H1 (cell line): ENCODE measurements at regions not wholly inside any gene's neighbourhood (a gene's known extent, or its start where the extent isn't known, plus 50 kb on each side); places are given as distances from the start of the nearest gene placed in this dataset.

Experiments used
- CTCF ChIA-PET: fragments of 300-600 bp; sonication (Branson Sonifier 250); formaldehyde crosslinking; loops from one replicate; lab custom pipeline; 2021; ENCODE audit not compliant: partially characterized antibody; lab: Charles Lee
- POLR2A ChIA-PET: fragments of 300-600 bp; sonication (Branson Sonifier 250); formaldehyde crosslinking; loops from one replicate; lab custom pipeline; 2021; ENCODE audit warnings: inconsistent platforms; ENCODE audit not compliant: partially characterized antibody; lab: Charles Lee
- DNase-seq, 2 experiments: peaks; one replicate each; pipeline versions ENCODE4 v3.0.0 to v3.0.0-alpha.2; 2010 to 2022; ENCODE audit warnings: low spot score in 2 of 2, low read depth in 1 of 2, mixed read lengths in 1 of 2
- FAIRE-seq: peaks from 2 replicates; lab custom pipeline; 2011; peaks lifted over from hg19 to GRCh38; lab: Jason Lieb, UNC
- H2AFZ ChIP-seq: 2 replicates; pipeline ENCODE4 v1.8.1; 2012; ENCODE audit warnings: low read length, inconsistent platforms
- H2AK5ac ChIP-seq: 2 replicates; pipeline ENCODE4 v1.6.1; 2013; ENCODE audit warnings: low read depth, low read length
- H2BK120ac ChIP-seq: replicated peaks from 2 replicates; pipeline ENCODE3; 2013; ENCODE audit warnings: low read depth, low read length, inconsistent platforms
- H2BK12ac ChIP-seq: 2 replicates; pipeline ENCODE4 v1.6.1; 2013; ENCODE audit warnings: low read depth, low read length
- H2BK15ac ChIP-seq: 2 replicates; pipeline ENCODE4 v1.6.1; 2013; ENCODE audit warnings: low read length
- H2BK20ac ChIP-seq: 2 replicates; pipeline ENCODE4 v1.6.1; 2013; ENCODE audit warnings: low read length
- H2BK5ac ChIP-seq: 2 replicates; pipeline ENCODE4 v1.6.1; 2013; ENCODE audit warnings: low read depth, low read length
- H3K14ac ChIP-seq: 2 replicates; pipeline ENCODE4 v1.6.1; 2013; ENCODE audit warnings: inconsistent platforms; ENCODE audit not compliant: insufficient read length
- H3K18ac ChIP-seq: 2 replicates; pipeline ENCODE4 v1.6.1; 2013; ENCODE audit warnings: low read length; ENCODE audit errors: extremely low read depth
- H3K23ac ChIP-seq: 2 replicates; pipeline ENCODE4 v1.6.1; 2013; ENCODE audit warnings: inconsistent platforms; ENCODE audit not compliant: insufficient read length
- H3K23me2 ChIP-seq: 2 replicates; pipeline ENCODE4 v1.6.1; 2013; ENCODE audit warnings: low read depth, low read length
- H3K27ac ChIP-seq: 2 replicates; pipeline ENCODE4 v1.6.1; 2011; ENCODE audit warnings: low read depth, low read length, inconsistent platforms
- H3K27me3 ChIP-seq, 4 experiments: replicated peaks in 1 of 4; 1 replicate in 1 of 4; 2 replicates in 3 of 4; pipeline versions ENCODE4 v1.6.1 to v1.8.1; 2011 to 2013; ENCODE audit warnings: low read length in 3 of 4, mild to moderate bottlenecking in 3 of 4, inconsistent platforms in 2 of 4, mixed read lengths in 2 of 4, moderate library complexity in 1 of 4; ENCODE audit not compliant: control insufficient read depth in 3 of 4, insufficient read depth in 3 of 4; ENCODE audit errors: extremely low read depth in 1 of 4
- H3K36me3 ChIP-seq, 4 experiments: 2 replicates each; pipeline versions ENCODE4 v1.6.1 to v1.8.1; 2011 to 2013; ENCODE audit warnings: mild to moderate bottlenecking in 4 of 4, low read length in 3 of 4, moderate library complexity in 2 of 4, control low read depth in 1 of 4, inconsistent platforms in 1 of 4; ENCODE audit not compliant: insufficient read depth in 4 of 4, control insufficient read depth in 2 of 4
- H3K4ac ChIP-seq: replicated peaks from 2 replicates; pipeline ENCODE3; 2013; ENCODE audit warnings: low read length, low read depth, mixed read lengths, inconsistent platforms; ENCODE audit not compliant: insufficient read length
- H3K4me1 ChIP-seq, 4 experiments: replicated peaks in 1 of 4; 1 replicate in 1 of 4; 2 replicates in 3 of 4; pipeline versions ENCODE4 v1.6.1 to v1.8.1; 2011 to 2013; ENCODE audit warnings: low read length in 3 of 4, inconsistent platforms in 2 of 4, mixed read lengths in 1 of 4; ENCODE audit not compliant: insufficient read depth in 4 of 4, control insufficient read depth in 3 of 4
- H3K4me2 ChIP-seq, 2 experiments: 2 replicates each; pipeline versions ENCODE4 v1.6.1 to v1.8.1; 2011 to 2013; ENCODE audit warnings: low read depth in 2 of 2, low read length in 2 of 2, control low read depth in 1 of 2, inconsistent platforms in 1 of 2, mild to moderate bottlenecking in 1 of 2; ENCODE audit not compliant: insufficient read depth in 1 of 2
- H3K4me3 ChIP-seq, 4 experiments: fragments of 200-600, 300-600 bp in 1 of 4; sonication (generic), shearing (Covaris generic), sonication (Bioruptor Twin) in 1 of 4; 2 replicates each; pipeline versions ENCODE4 v1.5.1 to v1.8.1; 2011 to 2016; ENCODE audit warnings: low read length in 4 of 4, low read depth in 3 of 4, control low read depth in 2 of 4, inconsistent platforms in 2 of 4, mild to moderate bottlenecking in 2 of 4, mixed read lengths in 1 of 4, moderate library complexity in 1 of 4; ENCODE audit not compliant: insufficient read depth in 2 of 4; ENCODE audit errors: extremely low read depth in 1 of 4
- H3K56ac ChIP-seq: replicated peaks from 2 replicates; pipeline ENCODE3; 2013; ENCODE audit warnings: low read depth, mild to moderate bottlenecking, mixed read lengths, low read length, inconsistent platforms; ENCODE audit not compliant: insufficient read length
- H3K79me1 ChIP-seq: 2 replicates; pipeline ENCODE4 v1.6.1; 2013; ENCODE audit warnings: low read depth, low read length, control low read depth
- H3K79me2 ChIP-seq, 2 experiments: 2 replicates each; pipeline versions ENCODE4 v1.6.1 to v1.8.1; 2012 to 2013; ENCODE audit warnings: low read length in 2 of 2, mild to moderate bottlenecking in 2 of 2, inconsistent platforms in 1 of 2; ENCODE audit not compliant: insufficient read depth in 2 of 2, control insufficient read depth in 1 of 2
- H3K9ac ChIP-seq, 4 experiments: replicated peaks in 1 of 4; 1 replicate in 1 of 4; 2 replicates in 3 of 4; pipeline versions ENCODE4 v1.6.1 to v1.8.1; 2011 to 2013; ENCODE audit warnings: low read depth in 3 of 4, low read length in 3 of 4, control low read depth in 2 of 4, mild to moderate bottlenecking in 2 of 4, moderate library complexity in 2 of 4, inconsistent platforms in 1 of 4; ENCODE audit errors: extremely low read depth in 1 of 4
- H3K9me3 ChIP-seq, 2 experiments: 2 replicates each; pipeline versions ENCODE4 v1.6.1 to v1.8.1; 2012 to 2013; ENCODE audit warnings: mild to moderate bottlenecking in 2 of 2, moderate library complexity in 2 of 2, control low read depth in 1 of 2, inconsistent platforms in 1 of 2, low read depth in 1 of 2, low read length in 1 of 2, mixed read lengths in 1 of 2; ENCODE audit not compliant: insufficient read depth in 2 of 2
- H4K20me1 ChIP-seq, 2 experiments: replicated peaks in 1 of 2; 2 replicates each; pipeline versions ENCODE3 to v1.8.1; 2011 to 2013; ENCODE audit warnings: inconsistent platforms in 2 of 2, low read length in 2 of 2, mild to moderate bottlenecking in 1 of 2; ENCODE audit not compliant: insufficient read depth in 2 of 2, control insufficient read depth in 1 of 2
- H4K5ac ChIP-seq: 2 replicates; pipeline ENCODE4 v1.6.1; 2013; ENCODE audit warnings: low read length, low read depth, mixed read lengths, inconsistent platforms; ENCODE audit not compliant: insufficient read length
- H4K8ac ChIP-seq: 2 replicates; pipeline ENCODE4 v1.8.0; 2013; ENCODE audit warnings: mild to moderate bottlenecking, moderate library complexity, low read length, inconsistent platforms; ENCODE audit not compliant: insufficient read depth; ENCODE audit errors: extremely low read depth
- H4K91ac ChIP-seq: replicated peaks from 2 replicates; pipeline ENCODE3; 2013; ENCODE audit warnings: low read length, mixed read lengths, inconsistent platforms; ENCODE audit not compliant: insufficient read length
- CEBPB ChIP-seq: IDR thresholded peaks from 2 replicates; pipeline ENCODE4 v1.6.1; 2012; ENCODE audit warnings: low read depth, low read length
- EGR1 ChIP-seq: IDR thresholded peaks from 2 replicates; pipeline ENCODE4 v1.6.1; 2011; ENCODE audit warnings: low read depth, low read length, borderline replicate concordance
- EP300 ChIP-seq, 2 experiments: IDR thresholded peaks; 1 replicate in 1 of 2; 2 replicates in 1 of 2; pipeline ENCODE4 v1.6.1; 2011 to 2012; ENCODE audit warnings: low read depth in 2 of 2, low read length in 2 of 2, mild to moderate bottlenecking in 2 of 2, borderline replicate concordance in 1 of 2, inconsistent platforms in 1 of 2, moderate library complexity in 1 of 2
- FOSL1 ChIP-seq: IDR thresholded peaks from 2 replicates; pipeline ENCODE4 v1.6.1; 2011; ENCODE audit warnings: mild to moderate bottlenecking, low read depth, low read length, moderate library complexity; ENCODE audit not compliant: insufficient read depth
- GABPA ChIP-seq: IDR thresholded peaks from 2 replicates; pipeline ENCODE4 v1.6.1; 2011; ENCODE audit warnings: mild to moderate bottlenecking, low read length, moderate library complexity, borderline replicate concordance; ENCODE audit not compliant: insufficient read depth
- KDM4A ChIP-seq: IDR thresholded peaks from one replicate; pipeline ENCODE4 v1.7.1; 2012; ENCODE audit warnings: low read depth, mild to moderate bottlenecking, moderate library complexity, low read length, inconsistent platforms; ENCODE audit not compliant: severe bottlenecking
- TEAD4 ChIP-seq: IDR thresholded peaks from 2 replicates; pipeline ENCODE4 v1.6.1; 2012; ENCODE audit warnings: low read depth, low read length, inconsistent platforms, mixed read lengths
- YY1 ChIP-seq: IDR thresholded peaks from 2 replicates; pipeline ENCODE4 v1.6.1; 2011; ENCODE audit warnings: low read depth, mild to moderate bottlenecking, low read length
- WGBS, 2 experiments: shearing (Covaris generic) in 1 of 2; methylation state at CpG; one replicate each; pipeline versions ENCODE4 v1.1.6 to v1.1.7; 2013 to 2015; ENCODE audit warnings: low lambda C conversion rate in 2 of 2, mixed read lengths in 2 of 2, inconsistent platforms in 1 of 2, low coverage in 1 of 2, missing lambda C conversion rate in 1 of 2; ENCODE audit not compliant: insufficient replicate concordance in 2 of 2, insufficient coverage in 1 of 2, insufficient read length in 1 of 2; ENCODE audit errors: extremely low coverage in 1 of 2, missing lambda C conversion rate in 1 of 2; 5-methylcytosine and 5-hydroxymethylcytosine counted together

GRCh38 chr11:70695086-70695960 lies 297.0 kb downstream of the CTTN start:
- no peak overlapping the region for H2BK15ac ChIP-seq
- H3K9ac ChIP-seq = no peak overlapping the region
- H3K14ac ChIP-seq = no peak overlapping the region
- no peak overlapping the region for H3K18ac ChIP-seq
- H4K20me1 ChIP-seq = no peaks in the 10 kb centered on the region
- peaks cover 2% of the 10 kb centered on the region; the same call in 1 of the 2 replicates for H3K23me2 ChIP-seq
- H3K4ac ChIP-seq = no peak overlapping the region
- H4K5ac ChIP-seq = no peak overlapping the region
- CTCF ChIA-PET = interaction anchor here (0.8 to 1.4 kb wide), 6 partner anchors 9 to 726 kb away, joined by 3 read pairs; no protein-coding TSS in a partner anchor
- POLR2A ChIA-PET = no interaction called here
- no peak for FAIRE-seq
- H2AFZ ChIP-seq = no peak overlapping the region
- H3K9me3 ChIP-seq = no peaks in the 10 kb centered on the region
- H3K79me2 ChIP-seq = no peaks in the 10 kb centered on the region
- H3K4me3 ChIP-seq = no peak overlapping the region
- no peak overlapping the region for H3K23ac ChIP-seq
- peaks cover 0 to 2% (median 0%) of the 10 kb centered on the region in 4 experiments; a peak in 1 of 7 replicates for H3K4me1 ChIP-seq
- 88% methylated on average over 13 of the region's 13 CpGs; no CpG with 5 or more reads in 1 of the 2 experiments for WGBS, 2 experiments
- TF ChIP-seq GABPA = no peak
- TF ChIP-seq CEBPB = no peak
- TF ChIP-seq FOSL1 = no peak
- TF ChIP-seq EP300 (IDR thresholded peaks at IDR 0.05; ENCODE audit: borderline replicate concordance in 1 of 2, low read depth in 2 of 2, low read length in 2 of 2) = no peak
- TF ChIP-seq TEAD4 = no peak
- no peak for TF ChIP-seq YY1
- TF ChIP-seq EGR1 = no peak
- no peak for TF ChIP-seq KDM4A
- H2BK120ac ChIP-seq = no peak overlapping the region
- H2AK5ac ChIP-seq = no peak overlapping the region
- no peak overlapping the region for H2BK5ac ChIP-seq
- H2BK12ac ChIP-seq = no peak overlapping the region
- no peak overlapping the region for H4K8ac ChIP-seq
- H3K27ac ChIP-seq = no peak overlapping the region
- H3K36me3 ChIP-seq = no peaks in the 10 kb centered on the region
- H3K79me1 ChIP-seq = no peaks in the 10 kb centered on the region; the same call in 1 of the 2 replicates
- no peak overlapping the region for H3K4me2 ChIP-seq
- H2BK20ac ChIP-seq = no peak overlapping the region
- H4K91ac ChIP-seq = no peak overlapping the region
- DNase-seq = no peak
- no peak overlapping the region for H3K56ac ChIP-seq
- H3K27me3 ChIP-seq = no peaks in the 10 kb centered on the region
